ENCODE measurements at regions not wholly inside any gene's neighbourhood (a gene's known extent, or its start where the extent isn't known, plus 50 kb on each side); places are given as distances from the start of the nearest gene placed in this dataset.

GRCh38 chr6:113356139-113356538 is 501.0 kb upstream of the MARCKS start:
- H3K27ac ChIP-seq (ENCODE audit: low read depth, low read length, severe bottlenecking), result no peak overlapping the region
- 92 to 100% methylated on average over 1 of the region's 1 CpG for WGBS, 2 experiments (ENCODE audit: insufficient coverage in 2 of 2)
- H3K9me3 ChIP-seq (ENCODE audit: control insufficient read depth, low read length), result no peaks in the 10 kb centered on the region
- no peaks in the 10 kb centered on the region for H3K36me3 ChIP-seq (ENCODE audit: control insufficient read depth, insufficient read depth, low read length)
- H3K4me1 ChIP-seq (ENCODE audit: control insufficient read depth, insufficient read depth, low read length, poor library complexity, severe bottlenecking), result peaks cover 49% of the 10 kb centered on the region
- H3K4me3 ChIP-seq (ENCODE audit: extremely low read depth, insufficient read depth, low read length, poor library complexity, severe bottlenecking), result no peak overlapping the region

GRCh38 chr6:113357041-113357440 is 500.1 kb upstream of the MARCKS start:
- Histone ChIP-seq H3K4me1 (ENCODE audit: control insufficient read depth, insufficient read depth, low read length, poor library complexity, severe bottlenecking) (peaks cover 49% of the 10 kb centered on the region), H3K36me3 (ENCODE audit: control insufficient read depth, insufficient read depth, low read length) (no peaks in the 10 kb centered on the region), H3K4me3 (ENCODE audit: extremely low read depth, insufficient read depth, low read length, poor library complexity, severe bottlenecking) (no peak overlapping the region), H3K9me3 (ENCODE audit: control insufficient read depth, low read length) (no peaks in the 10 kb centered on the region), H3K27ac (ENCODE audit: low read depth, low read length, severe bottlenecking) (no peak overlapping the region)
- WGBS, 2 experiments (ENCODE audit: insufficient coverage in 2 of 2), result 67 to 100% methylated on average over 1 to 2 of the region's 4 CpGs

- Histone ChIP-seq H3K36me3 (ENCODE audit: control insufficient read depth, insufficient read depth, low read length) (no peaks in the 10 kb centered on the region), H3K27ac (ENCODE audit: low read depth, low read length, severe bottlenecking) (no peak overlapping the region), H3K4me1 (ENCODE audit: control insufficient read depth, insufficient read depth, low read length, poor library complexity, severe bottlenecking) (peaks cover 48% of the 10 kb centered on the region), H3K4me3 (ENCODE audit: extremely low read depth, insufficient read depth, low read length, poor library complexity, severe bottlenecking) (no peak overlapping the region), H3K9me3 (ENCODE audit: control insufficient read depth, low read length) (no peaks in the 10 kb centered on the region)
- 100% methylated on average over 1 of the region's 3 CpGs; no CpG with 5 or more reads in 1 of the 2 experiments for WGBS, 2 experiments (ENCODE audit: insufficient coverage in 2 of 2)
Measured at GRCh38 chr6:113358063-113358583, 499.0 kb upstream of the MARCKS start.

GRCh38 chr6:113359155-113360140 is 497.7 kb upstream of the MARCKS start:
- Histone ChIP-seq H3K4me1 (ENCODE audit: control insufficient read depth, insufficient read depth, low read length, poor library complexity, severe bottlenecking) (peaks cover 39% of the 10 kb centered on the region), H3K9me3 (ENCODE audit: control insufficient read depth, low read length) (no peaks in the 10 kb centered on the region), H3K36me3 (ENCODE audit: control insufficient read depth, insufficient read depth, low read length) (no peaks in the 10 kb centered on the region), H3K27ac (ENCODE audit: low read depth, low read length, severe bottlenecking) (peak overlapping the region; percentile 61), H3K4me3 (ENCODE audit: extremely low read depth, insufficient read depth, low read length, poor library complexity, severe bottlenecking) (no peak overlapping the region)
- WGBS, 2 experiments (ENCODE audit: insufficient coverage in 2 of 2), result 45% methylated on average over 2 of the region's 5 CpGs; no CpG with 5 or more reads in 1 of the 2 experiments

GRCh38 chr6:113361014-113361645 is 496.0 kb upstream of the MARCKS start:
- 87 to 100% methylated on average over 4 of the region's 8 CpGs for WGBS, 2 experiments (ENCODE audit: insufficient coverage in 2 of 2)

GRCh38 chr6:113362301-113363047 is 494.7 kb upstream of the MARCKS start:
- Histone ChIP-seq H3K4me3 (ENCODE audit: extremely low read depth, insufficient read depth, low read length, poor library complexity, severe bottlenecking) (no peak overlapping the region), H3K4me1 (ENCODE audit: control insufficient read depth, insufficient read depth, low read length, poor library complexity, severe bottlenecking) (peaks cover 47% of the 10 kb centered on the region), H3K27ac (ENCODE audit: low read depth, low read length, severe bottlenecking) (peak overlapping the region; percentile 61), H3K36me3 (ENCODE audit: control insufficient read depth, insufficient read depth, low read length) (no peaks in the 10 kb centered on the region), H3K9me3 (ENCODE audit: control insufficient read depth, low read length) (no peaks in the 10 kb centered on the region)
- 50 to 55% methylated on average over 3 of the region's 7 CpGs for WGBS, 2 experiments (ENCODE audit: insufficient coverage in 2 of 2)

More at GRCh38 chr6:113361014-113361645, 496.0 kb upstream of the MARCKS start:
- no peaks in the 10 kb centered on the region for H3K9me3 ChIP-seq (ENCODE audit: control insufficient read depth, low read length)
- no peak overlapping the region for H3K4me3 ChIP-seq (ENCODE audit: extremely low read depth, insufficient read depth, low read length, poor library complexity, severe bottlenecking)
- no peaks in the 10 kb centered on the region for H3K36me3 ChIP-seq (ENCODE audit: control insufficient read depth, insufficient read depth, low read length)
- H3K27ac ChIP-seq (ENCODE audit: low read depth, low read length, severe bottlenecking), result peak overlapping the region; percentile 81
- peaks cover 39% of the 10 kb centered on the region for H3K4me1 ChIP-seq (ENCODE audit: control insufficient read depth, insufficient read depth, low read length, poor library complexity, severe bottlenecking)

- Histone ChIP-seq H3K4me1 (ENCODE audit: control insufficient read depth, insufficient read depth, low read length, poor library complexity, severe bottlenecking) (peaks cover 47% of the 10 kb centered on the region), H3K9me3 (ENCODE audit: control insufficient read depth, low read length) (no peaks in the 10 kb centered on the region), H3K36me3 (ENCODE audit: control insufficient read depth, insufficient read depth, low read length) (no peaks in the 10 kb centered on the region), H3K4me3 (ENCODE audit: extremely low read depth, insufficient read depth, low read length, poor library complexity, severe bottlenecking) (no peak overlapping the region), H3K27ac (ENCODE audit: low read depth, low read length, severe bottlenecking) (peak overlapping the region; percentile 61)
- WGBS, 2 experiments (ENCODE audit: insufficient coverage in 2 of 2), result 100% methylated on average over 1 of the region's 4 CpGs; no CpG with 5 or more reads in 1 of the 2 experiments
Measured at GRCh38 chr6:113363048-113363798, 493.9 kb upstream of the MARCKS start.

- Histone ChIP-seq H3K27ac (ENCODE audit: low read depth, low read length, severe bottlenecking) (no peak overlapping the region), H3K4me3 (ENCODE audit: extremely low read depth, insufficient read depth, low read length, poor library complexity, severe bottlenecking) (no peak overlapping the region), H3K9me3 (ENCODE audit: control insufficient read depth, low read length) (no peaks in the 10 kb centered on the region), H3K4me1 (ENCODE audit: control insufficient read depth, insufficient read depth, low read length, poor library complexity, severe bottlenecking) (peaks cover 42% of the 10 kb centered on the region), H3K36me3 (ENCODE audit: control insufficient read depth, insufficient read depth, low read length) (no peaks in the 10 kb centered on the region)
Measured at GRCh38 chr6:113363866-113364265, 493.3 kb upstream of the MARCKS start.

GRCh38 chr6:113364766-113365165 is 492.4 kb upstream of the MARCKS start:
- H3K4me3 ChIP-seq (ENCODE audit: extremely low read depth, insufficient read depth, low read length, poor library complexity, severe bottlenecking), result no peak overlapping the region
- no peaks in the 10 kb centered on the region for H3K36me3 ChIP-seq (ENCODE audit: control insufficient read depth, insufficient read depth, low read length)
- peak overlapping the region; percentile 71 for H3K27ac ChIP-seq (ENCODE audit: low read depth, low read length, severe bottlenecking)
- H3K9me3 ChIP-seq (ENCODE audit: control insufficient read depth, low read length), result no peaks in the 10 kb centered on the region
- peaks cover 33% of the 10 kb centered on the region for H3K4me1 ChIP-seq (ENCODE audit: control insufficient read depth, insufficient read depth, low read length, poor library complexity, severe bottlenecking)
- 96 to 100% methylated on average over 2 to 3 of the region's 3 CpGs for WGBS, 2 experiments (ENCODE audit: insufficient coverage in 2 of 2)

- peak overlapping the region; percentile 71 for H3K27ac ChIP-seq (ENCODE audit: low read depth, low read length, severe bottlenecking)
- WGBS, 2 experiments (ENCODE audit: insufficient coverage in 2 of 2), result 100% methylated on average over 2 of the region's 2 CpGs
- no peaks in the 10 kb centered on the region for H3K36me3 ChIP-seq (ENCODE audit: control insufficient read depth, insufficient read depth, low read length)
- H3K9me3 ChIP-seq (ENCODE audit: control insufficient read depth, low read length), result no peaks in the 10 kb centered on the region
- no peak overlapping the region for H3K4me3 ChIP-seq (ENCODE audit: extremely low read depth, insufficient read depth, low read length, poor library complexity, severe bottlenecking)
- peaks cover 29% of the 10 kb centered on the region for H3K4me1 ChIP-seq (ENCODE audit: control insufficient read depth, insufficient read depth, low read length, poor library complexity, severe bottlenecking)
Measured at GRCh38 chr6:113365191-113365590, 492.0 kb upstream of the MARCKS start.
